Neural crest cell (in vitro differentiated cells): ENCODE measurements at regions not wholly inside any gene's neighbourhood (a gene's known extent, or its start where the extent isn't known, plus 50 kb on each side); places are given as distances from the start of the nearest gene placed in this dataset.
A peak's percentile ranks its signal among the peaks of the same experiment; 100 is the strongest.

ENCODE experiments used
- DNase-seq: peaks from one replicate; pipeline ENCODE4 v3.0.0; 2021; ENCODE audit warnings: low read depth, mixed read lengths, low spot score
- H3K27ac Mint-ChIP-seq: one replicate; pipeline ENCODE4 v1.8.0; 2021; ENCODE audit warnings: mild to moderate bottlenecking, mixed read lengths; ENCODE audit not compliant: unreplicated experiment
- H3K27me3 Mint-ChIP-seq: 2 replicates; pipeline ENCODE4 v1.8.0; 2021; ENCODE audit warnings: low read depth, mild to moderate bottlenecking, mixed read lengths
- H3K36me3 Mint-ChIP-seq: 2 replicates; pipeline ENCODE4 v1.8.0; 2021; ENCODE audit warnings: low read depth, mild to moderate bottlenecking, mixed read lengths
- H3K4me1 Mint-ChIP-seq: 2 replicates; pipeline ENCODE4 v1.8.0; 2021; ENCODE audit warnings: mixed read lengths
- H3K4me3 Mint-ChIP-seq: one replicate; pipeline ENCODE4 v1.8.0; 2021; ENCODE audit warnings: mild to moderate bottlenecking, mixed read lengths
- H3K9me3 Mint-ChIP-seq: 2 replicates; pipeline ENCODE4 v1.8.0; 2021; ENCODE audit warnings: mixed read lengths
- TF ChIP-seq, protein P1 (sequence below): fragments of 200-600 bp; sonication (generic); conservative IDR thresholded peaks from 2 replicates; pipeline ENCODE4 v1.5.0; 2021; ENCODE audit warnings: antibody characterized with exemption, mild to moderate bottlenecking

DNA sequence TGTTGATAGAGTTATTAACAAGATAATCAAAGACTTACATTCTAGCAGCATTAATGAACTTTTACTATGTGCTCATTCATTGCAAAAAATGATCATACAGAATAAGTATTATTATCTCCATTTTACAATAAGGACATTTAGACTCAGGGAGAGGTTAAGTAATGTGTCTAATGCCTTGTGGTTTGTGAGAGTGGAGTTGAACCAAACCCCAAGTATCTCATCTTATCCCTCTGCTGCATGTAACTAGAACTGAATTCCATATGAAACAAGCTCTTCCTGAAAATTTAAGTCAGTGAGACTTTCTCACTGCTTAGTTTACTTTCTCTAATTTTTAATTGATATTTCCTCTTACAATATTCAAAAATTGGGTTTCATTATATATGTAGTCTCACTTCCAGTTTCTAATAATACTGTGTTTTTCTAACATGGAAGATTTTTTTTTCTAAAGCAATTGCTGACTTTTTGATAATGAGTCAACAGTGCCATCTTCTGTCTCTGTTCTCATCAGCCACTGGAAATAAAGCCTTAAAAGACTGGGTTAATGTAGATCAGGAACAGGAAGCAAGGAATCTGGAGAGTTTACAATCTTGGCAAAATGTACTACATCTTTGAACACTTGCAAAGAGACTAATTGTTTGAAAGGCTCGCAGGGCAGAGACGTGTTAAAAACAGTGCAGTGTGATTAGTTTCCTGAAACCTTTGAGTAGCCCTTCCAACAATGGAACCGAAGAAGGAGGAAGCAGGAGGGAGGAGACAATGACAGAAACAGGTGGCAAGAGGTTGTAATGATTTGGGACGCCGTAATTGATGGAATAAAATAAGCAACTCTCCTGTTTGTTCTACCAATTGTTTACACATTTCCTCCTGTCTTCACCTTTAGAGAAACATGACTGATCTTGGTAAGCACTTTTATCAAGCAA, 567.6 kb downstream of the MRPL39 start:
- H3K36me3 Mint-ChIP-seq = no peaks in the 10 kb centered on the region
- TF ChIP-seq, protein P1, sequence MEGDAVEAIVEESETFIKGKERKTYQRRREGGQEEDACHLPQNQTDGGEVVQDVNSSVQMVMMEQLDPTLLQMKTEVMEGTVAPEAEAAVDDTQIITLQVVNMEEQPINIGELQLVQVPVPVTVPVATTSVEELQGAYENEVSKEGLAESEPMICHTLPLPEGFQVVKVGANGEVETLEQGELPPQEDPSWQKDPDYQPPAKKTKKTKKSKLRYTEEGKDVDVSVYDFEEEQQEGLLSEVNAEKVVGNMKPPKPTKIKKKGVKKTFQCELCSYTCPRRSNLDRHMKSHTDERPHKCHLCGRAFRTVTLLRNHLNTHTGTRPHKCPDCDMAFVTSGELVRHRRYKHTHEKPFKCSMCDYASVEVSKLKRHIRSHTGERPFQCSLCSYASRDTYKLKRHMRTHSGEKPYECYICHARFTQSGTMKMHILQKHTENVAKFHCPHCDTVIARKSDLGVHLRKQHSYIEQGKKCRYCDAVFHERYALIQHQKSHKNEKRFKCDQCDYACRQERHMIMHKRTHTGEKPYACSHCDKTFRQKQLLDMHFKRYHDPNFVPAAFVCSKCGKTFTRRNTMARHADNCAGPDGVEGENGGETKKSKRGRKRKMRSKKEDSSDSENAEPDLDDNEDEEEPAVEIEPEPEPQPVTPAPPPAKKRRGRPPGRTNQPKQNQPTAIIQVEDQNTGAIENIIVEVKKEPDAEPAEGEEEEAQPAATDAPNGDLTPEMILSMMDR = peak; percentile 50
- no peak overlapping the region for H3K4me3 Mint-ChIP-seq
- peaks cover 5% of the 10 kb centered on the region for H3K27me3 Mint-ChIP-seq
- H3K27ac Mint-ChIP-seq = no peak overlapping the region
- peaks cover 2% of the 10 kb centered on the region for H3K9me3 Mint-ChIP-seq
- DNase-seq = no peak
- H3K4me1 Mint-ChIP-seq = no peaks in the 10 kb centered on the region

DNA sequence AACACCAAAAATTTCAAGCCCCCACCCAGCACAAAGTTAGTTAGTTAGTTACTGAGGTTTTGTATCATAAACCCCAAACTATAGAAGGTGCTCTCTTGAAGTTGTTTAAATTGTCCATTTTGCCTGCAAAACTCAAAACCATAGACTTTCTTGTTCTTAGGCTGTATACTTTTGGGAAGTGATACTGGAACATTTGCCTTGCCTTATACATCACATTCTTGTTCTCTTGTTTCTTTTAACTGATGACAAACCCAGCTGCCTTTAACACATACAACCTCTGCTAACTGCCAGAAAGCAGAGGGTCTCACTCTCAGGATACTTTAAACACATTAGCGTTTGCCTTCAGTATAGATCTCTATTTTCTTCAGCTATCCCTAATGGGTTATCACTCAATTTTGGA, 570.5 kb downstream of the MRPL39 start:
- Mint-ChIP-seq H3K9me3 (peaks cover 4% of the 10 kb centered on the region), H3K4me1 (no peaks in the 10 kb centered on the region), H3K4me3 (no peak overlapping the region), H3K27me3 (peaks cover 2% of the 10 kb centered on the region), H3K27ac (no peak overlapping the region), H3K36me3 (no peaks in the 10 kb centered on the region)
- TF ChIP-seq, protein P1 = no peak
- DNase-seq = no peak

DNA sequence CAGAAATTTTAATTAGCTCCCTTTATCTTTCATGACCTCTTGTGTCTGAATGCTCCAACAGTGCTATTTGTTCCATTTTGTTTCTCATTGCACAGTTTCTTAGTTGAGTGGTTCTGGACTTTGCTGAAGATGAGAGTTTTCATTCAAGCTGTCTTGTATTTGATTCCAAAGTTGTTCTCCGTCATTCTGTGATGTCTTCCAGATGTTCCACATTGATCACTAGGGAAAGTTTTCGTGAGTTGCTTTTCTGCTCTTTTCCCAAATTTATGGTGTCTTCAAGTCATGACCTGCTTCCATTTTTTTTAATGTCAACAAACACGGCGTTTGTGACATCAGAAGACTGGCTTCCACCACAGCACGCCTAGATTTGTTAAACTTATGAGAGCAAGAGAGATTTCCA, 575.5 kb downstream of the MRPL39 start:
- H3K36me3 Mint-ChIP-seq = no peaks in the 10 kb centered on the region
- no peak overlapping the region for H3K4me3 Mint-ChIP-seq
- H3K27me3 Mint-ChIP-seq = no peaks in the 10 kb centered on the region
- DNase-seq = no peak
- peaks cover 5% of the 10 kb centered on the region for H3K9me3 Mint-ChIP-seq
- TF ChIP-seq, protein P1 = no peak
- no peak overlapping the region for H3K27ac Mint-ChIP-seq
- H3K4me1 Mint-ChIP-seq = no peaks in the 10 kb centered on the region

DNA sequence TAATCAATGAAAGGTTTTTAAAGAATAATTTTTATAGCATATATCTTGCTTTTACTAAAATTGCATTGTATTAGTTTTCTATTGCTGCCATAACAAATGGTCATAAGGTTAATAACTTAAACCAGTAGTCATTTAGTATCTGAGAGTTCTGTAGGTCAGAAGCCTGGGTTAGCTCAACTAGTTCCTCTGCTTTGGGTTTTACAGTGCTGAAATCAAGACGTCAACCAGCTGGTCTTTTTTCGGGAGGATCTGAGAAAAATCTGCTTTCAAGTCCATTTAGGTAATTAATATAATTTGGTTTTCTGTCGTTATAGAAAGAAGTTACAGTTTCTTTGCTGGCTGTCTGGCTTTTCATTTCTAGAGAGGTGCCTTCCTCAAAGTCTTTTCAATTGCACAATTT, 577.7 kb downstream of the MRPL39 start:
- Mint-ChIP-seq H3K4me3 (no peak overlapping the region), H3K27me3 (no peaks in the 10 kb centered on the region), H3K4me1 (no peaks in the 10 kb centered on the region), H3K9me3 (peaks cover 9% of the 10 kb centered on the region), H3K27ac (no peak overlapping the region), H3K36me3 (no peaks in the 10 kb centered on the region)
- TF ChIP-seq, protein P1 = no peak
- no peak for DNase-seq

DNA sequence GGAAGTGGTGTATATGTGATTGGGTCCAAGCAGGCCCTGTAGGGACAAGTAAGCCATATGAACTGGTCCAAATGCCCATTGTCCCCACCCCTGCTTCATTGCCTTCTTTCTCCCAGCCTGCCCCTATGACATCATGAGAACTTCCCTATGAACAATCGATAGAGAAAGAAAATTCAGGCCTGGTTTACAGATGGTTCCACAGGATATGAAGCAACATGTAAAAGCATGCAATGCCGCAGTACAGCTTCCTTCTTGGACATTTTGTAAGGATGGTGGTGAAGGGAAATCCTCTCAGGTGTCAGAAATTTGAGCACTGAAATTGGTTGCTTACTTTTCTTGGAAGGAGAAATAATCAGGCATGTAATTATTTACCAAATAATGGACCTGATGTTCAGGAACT, 581.7 kb downstream of the MRPL39 start:
- Mint-ChIP-seq H3K27me3 (no peaks in the 10 kb centered on the region), H3K4me3 (no peak overlapping the region), H3K4me1 (no peaks in the 10 kb centered on the region), H3K27ac (no peak overlapping the region), H3K9me3 (peaks cover 9% of the 10 kb centered on the region), H3K36me3 (no peaks in the 10 kb centered on the region)
- no peak for DNase-seq
- TF ChIP-seq, protein P1 = no peak
